Kidney (tissue), 13 donors: ENCODE measurements at regions not wholly inside any gene's neighbourhood (a gene's known extent, or its start where the extent isn't known, plus 50 kb on each side); places are given as distances from the start of the nearest gene placed in this dataset.

Experiments
- DNase-seq, 5 donors: peaks; one replicate each; pipeline ENCODE4 v3.0.0-alpha.2; 2013 to 2020
- FAIRE-seq: peaks from 2 replicates; lab custom pipeline; 2012; peaks lifted over from hg19 to GRCh38; lab: Jason Lieb, UNC
- H3K27ac ChIP-seq, 2 donors: one replicate each; pipeline ENCODE4 v1.7.0; 2013; ENCODE audit warnings: low read depth in 2 of 2, low read length in 2 of 2, inconsistent platforms in 1 of 2
- H3K27me3 ChIP-seq: one replicate; pipeline ENCODE4 v1.7.1; 2013; ENCODE audit warnings: low read length, inconsistent platforms; ENCODE audit not compliant: control insufficient read depth, insufficient read depth
- H3K36me3 ChIP-seq, 3 donors: one replicate each; pipeline versions ENCODE4 v1.7.0 to v1.7.1; 2013; ENCODE audit warnings: low read length in 3 of 3, control low read depth in 1 of 3, inconsistent platforms in 1 of 3; ENCODE audit not compliant: insufficient read depth in 3 of 3, control insufficient read depth in 2 of 3
- H3K4me1 ChIP-seq, 3 donors: one replicate each; pipeline versions ENCODE4 v1.7.0 to v1.7.1; 2013; ENCODE audit warnings: low read length in 3 of 3, inconsistent platforms in 1 of 3, low read depth in 1 of 3; ENCODE audit not compliant: control insufficient read depth in 2 of 3, insufficient read depth in 2 of 3
- H3K4me3 ChIP-seq, 3 donors: one replicate each; pipeline versions ENCODE4 v1.7.0 to v1.8.1; 2013; ENCODE audit warnings: low read length in 3 of 3, control low read depth in 1 of 3, inconsistent platforms in 1 of 3
- H3K9ac ChIP-seq, 3 donors: one replicate each; pipeline versions ENCODE4 v1.7.0 to v1.7.1; 2013; ENCODE audit warnings: low read length in 3 of 3, control low read depth in 1 of 3, inconsistent platforms in 1 of 3
- H3K9me3 ChIP-seq, 3 donors: one replicate each; pipeline versions ENCODE4 v1.7.0 to v1.7.1; 2013; ENCODE audit warnings: low read length in 3 of 3, control low read depth in 1 of 3, inconsistent platforms in 1 of 3; ENCODE audit not compliant: control insufficient read depth in 2 of 3, insufficient read depth in 1 of 3
- CTCF ChIP-seq: IDR thresholded peaks from 3 replicates; pipeline ENCODE4 v1.5.1; 2012; ENCODE audit warnings: mild to moderate bottlenecking, moderate library complexity, borderline replicate concordance; ENCODE audit not compliant: insufficient read depth; ENCODE audit errors: extremely low read depth
- intact Hi-C: fragments of 100-400 bp; cut with DNase I; formaldehyde crosslinking; loops from one replicate; pipeline ENCODE4 v1.11.1; 2022
- donor health status: control.
- donor health status: control.
- donor health status: control.
- donor health status: control.
- donor health status: control.
- donor health status: DM: yes; HTN: yes; CAD: no.
- donor health status: Normal renal cell carcinoma (clear cell type).

- DNase-seq (no peak), FAIRE-seq (no peak)
- intact Hi-C loops: no loop called here
- TF ChIP-seq CTCF: no peak
- no peak overlapping the region for H3K9ac ChIP-seq
- no peaks in the 10 kb centered on the region for H3K9me3 ChIP-seq
- no peaks in the 10 kb centered on the region for H3K27me3 ChIP-seq
- no peak overlapping the region for H3K4me3 ChIP-seq
- no peak overlapping the region for H3K27ac ChIP-seq
- no peaks in the 10 kb centered on the region for H3K36me3 ChIP-seq
- peaks cover 0 to 7% (median 6%) of the 10 kb centered on the region in 3 donors for H3K4me1 ChIP-seq
Observed at GRCh38 chr6:14664621-14665315, 547.2 kb downstream of the CD83 start.

GRCh38 chr6:14665827-14666724, 548.5 kb downstream of the CD83 start:
- Histone ChIP-seq H3K4me1 (peaks cover 0 to 5% (median 3%) of the 10 kb centered on the region in 3 donors), H3K27ac (no peak overlapping the region), H3K36me3 (no peaks in the 10 kb centered on the region), H3K4me3 (no peak overlapping the region), H3K27me3 (no peaks in the 10 kb centered on the region), H3K9ac (no peak overlapping the region), H3K9me3 (no peaks in the 10 kb centered on the region)
- TF ChIP-seq CTCF: no peak
- intact Hi-C loops: no loop called here
- no peak for FAIRE-seq
- DNase-seq: no peak

- H3K36me3 ChIP-seq: no peaks in the 10 kb centered on the region
- no peak overlapping the region for H3K27ac ChIP-seq
- no peaks in the 10 kb centered on the region for H3K9me3 ChIP-seq
- no peaks in the 10 kb centered on the region for H3K27me3 ChIP-seq
- FAIRE-seq (no peak), DNase-seq (no peak)
- no peak overlapping the region for H3K4me3 ChIP-seq
- no peak overlapping the region for H3K9ac ChIP-seq
- H3K4me1 ChIP-seq: peaks cover 0 to 3% (median 0%) of the 10 kb centered on the region in 3 donors
- no peak for TF ChIP-seq CTCF
- intact Hi-C loops: no loop called here
Observed at GRCh38 chr6:14670806-14671205, 553.2 kb downstream of the CD83 start.
